Gastroesophageal sphincter (tissue), 3 donors: ENCODE measurements at regions not wholly inside any gene's neighbourhood (a gene's known extent, or its start where the extent isn't known, plus 50 kb on each side); places are given as distances from the start of the nearest gene placed in this dataset.

ENCODE experiments used
- EP300 ChIP-seq: sonication (generic); formaldehyde crosslinking; IDR thresholded peaks from one replicate; pipeline ENCODE4 v1.6.1; 2017; ENCODE audit warnings: antibody characterized with exemption, mild to moderate bottlenecking
- POLR2A ChIP-seq, 2 donors: fragments of 450-650 bp; IDR thresholded peaks; one replicate each; pipeline ENCODE4 v1.6.1; 2017; ENCODE audit warnings: antibody characterized with exemption in 2 of 2, mild to moderate bottlenecking in 2 of 2, moderate library complexity in 1 of 2
- POLR2AphosphoS5 ChIP-seq: sonication (generic); formaldehyde crosslinking; IDR thresholded peaks from one replicate; pipeline ENCODE4 v1.6.1; 2017; ENCODE audit warnings: antibody characterized with exemption
- TF ChIP-seq, protein P1 (sequence below), 4 experiments: fragments of 200-600 bp in 2 of 4; fragments of 450-650 bp in 2 of 4; sonication (generic) in 1 of 4; IDR thresholded peaks; one replicate each; pipeline ENCODE4 v1.5.1; 2017 to 2019; ENCODE audit warnings: antibody characterized with exemption in 4 of 4, mild to moderate bottlenecking in 2 of 4, moderate library complexity in 2 of 4

DNA sequence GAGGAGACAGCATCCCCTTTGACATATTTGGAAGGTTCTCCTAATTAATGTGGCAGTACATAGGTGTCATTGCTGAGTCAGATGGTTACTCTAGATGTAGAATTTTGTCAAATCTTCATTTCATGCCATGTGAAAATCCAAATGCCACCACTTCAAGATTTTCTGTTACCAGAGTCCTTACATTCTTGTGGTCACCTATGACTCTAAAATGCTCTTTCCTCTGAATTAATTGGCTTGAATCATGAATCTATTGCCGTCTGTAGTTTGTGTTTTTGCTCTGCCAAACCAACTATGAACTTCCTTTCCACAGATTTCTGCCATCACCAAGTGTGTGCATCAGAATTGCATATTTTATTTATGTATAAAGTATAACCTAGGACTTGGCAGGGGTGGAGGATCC, 269.4 kb upstream of the ZPLD1 start:
- TF ChIP-seq, protein P1, sequence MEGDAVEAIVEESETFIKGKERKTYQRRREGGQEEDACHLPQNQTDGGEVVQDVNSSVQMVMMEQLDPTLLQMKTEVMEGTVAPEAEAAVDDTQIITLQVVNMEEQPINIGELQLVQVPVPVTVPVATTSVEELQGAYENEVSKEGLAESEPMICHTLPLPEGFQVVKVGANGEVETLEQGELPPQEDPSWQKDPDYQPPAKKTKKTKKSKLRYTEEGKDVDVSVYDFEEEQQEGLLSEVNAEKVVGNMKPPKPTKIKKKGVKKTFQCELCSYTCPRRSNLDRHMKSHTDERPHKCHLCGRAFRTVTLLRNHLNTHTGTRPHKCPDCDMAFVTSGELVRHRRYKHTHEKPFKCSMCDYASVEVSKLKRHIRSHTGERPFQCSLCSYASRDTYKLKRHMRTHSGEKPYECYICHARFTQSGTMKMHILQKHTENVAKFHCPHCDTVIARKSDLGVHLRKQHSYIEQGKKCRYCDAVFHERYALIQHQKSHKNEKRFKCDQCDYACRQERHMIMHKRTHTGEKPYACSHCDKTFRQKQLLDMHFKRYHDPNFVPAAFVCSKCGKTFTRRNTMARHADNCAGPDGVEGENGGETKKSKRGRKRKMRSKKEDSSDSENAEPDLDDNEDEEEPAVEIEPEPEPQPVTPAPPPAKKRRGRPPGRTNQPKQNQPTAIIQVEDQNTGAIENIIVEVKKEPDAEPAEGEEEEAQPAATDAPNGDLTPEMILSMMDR (IDR thresholded peaks at IDR 0.05) = no peak
- TF ChIP-seq POLR2A (IDR thresholded peaks at IDR 0.05) (no peak), POLR2AphosphoS5 (no peak), EP300 (no peak)
